GM21381 (cell line): ENCODE measurements at regions not wholly inside any gene's neighbourhood (a gene's known extent, or its start where the extent isn't known, plus 50 kb on each side); places are given as distances from the start of the nearest gene placed in this dataset.

ENCODE experiments used
- ATAC-seq: cut with Tn5 transposase; IDR thresholded peaks from one replicate; pipeline ENCODE4 v1.9.1; 2021; ENCODE audit warnings: mild to moderate bottlenecking, moderate library complexity; ENCODE audit not compliant: unreplicated experiment

- ATAC-seq, result no peak
These were observed 76.0 kb downstream of the FAM124B start for GRCh38 chr2:224325941-224326340.

GRCh38 chr2:224324604-224325003, 77.3 kb downstream of the FAM124B start:
- ATAC-seq, result no peak

GRCh38 chr2:224320660-224321059, 81.2 kb downstream of the FAM124B start:
- ATAC-seq, result no peak

GRCh38 chr2:224319750-224320149, 82.2 kb downstream of the FAM124B start:
- ATAC-seq, result no peak

- ATAC-seq, result no peak
These were observed 89.2 kb downstream of the FAM124B start for GRCh38 chr2:224312741-224313140.

- ATAC-seq, result no peak
These were observed 90.8 kb downstream of the FAM124B start for GRCh38 chr2:224310943-224311625.

GRCh38 chr2:224309176-224309575, 92.7 kb downstream of the FAM124B start:
- ATAC-seq, result no peak

- ATAC-seq, result peak; percentile 92
These were observed 93.5 kb downstream of the FAM124B start for GRCh38 chr2:224308272-224308911.

- ATAC-seq, result no peak
These were observed 99.0 kb downstream of the FAM124B start for GRCh38 chr2:224302952-224303351.

- ATAC-seq, result no peak
These were observed 107.9 kb downstream of the FAM124B start for GRCh38 chr2:224293976-224294375.

- ATAC-seq, result no peak
These were observed 114.4 kb downstream of the FAM124B start for GRCh38 chr2:224287531-224287930.

- no peak for ATAC-seq
These were observed 115.0 kb downstream of the FAM124B start for GRCh38 chr2:224286923-224287322.

- no peak for ATAC-seq
These were observed 117.6 kb downstream of the FAM124B start for GRCh38 chr2:224284134-224284946.

- no peak for ATAC-seq
These were observed 118.4 kb downstream of the FAM124B start for GRCh38 chr2:224283466-224283965.

GRCh38 chr2:224281374-224281773, 120.5 kb downstream of the FAM124B start:
- no peak for ATAC-seq

GRCh38 chr2:224278531-224278930, 123.4 kb downstream of the FAM124B start:
- ATAC-seq, result no peak

GRCh38 chr2:224276251-224276650, 125.7 kb downstream of the FAM124B start:
- no peak for ATAC-seq

- ATAC-seq, result no peak
These were observed 129.5 kb downstream of the FAM124B start for GRCh38 chr2:224272237-224272910.

- ATAC-seq, result no peak
These were observed 130.2 kb downstream of the FAM124B start for GRCh38 chr2:224271617-224272236.

GRCh38 chr2:224268441-224268840, 133.5 kb downstream of the FAM124B start:
- ATAC-seq, result no peak

GRCh38 chr2:224264259-224264658, 137.6 kb downstream of the FAM124B start:
- ATAC-seq, result no peak
